Testis (tissue), 2 donors: ENCODE measurements at regions not wholly inside any gene's neighbourhood (a gene's known extent, or its start where the extent isn't known, plus 50 kb on each side); places are given as distances from the start of the nearest gene placed in this dataset.

Source experiments
- DNase-seq: peaks from one replicate; pipeline ENCODE4 v3.0.0-alpha.2; 2019
- H3K27ac ChIP-seq, 2 donors: fragments of 200-600 bp; sonication (generic); one replicate each; pipeline ENCODE4 v1.5.1; 2019
- H3K27me3 ChIP-seq: fragments of 200-600 bp; sonication (generic); one replicate; pipeline ENCODE4 v1.5.1; 2019
- H3K36me3 ChIP-seq: fragments of 200-600 bp; sonication (generic); one replicate; pipeline ENCODE4 v1.5.1; 2017; ENCODE audit warnings: low read depth; ENCODE audit errors: missing control alignments
- H3K4me1 ChIP-seq: fragments of 200-600 bp; sonication (generic); one replicate; pipeline ENCODE4 v1.5.1; 2019
- H3K4me3 ChIP-seq, 2 donors: fragments of 200-600 bp; sonication (generic); one replicate each; pipeline ENCODE4 v1.5.1; 2017 to 2019
- H3K9me3 ChIP-seq: fragments of 200-600 bp; sonication (generic); one replicate; pipeline ENCODE4 v1.5.1; 2017
- CTCF ChIP-seq, 3 experiments: fragments of 450-650 bp in 2 of 3; fragments of 200-600 bp in 1 of 3; sonication (generic) in 1 of 3; IDR thresholded peaks; one replicate each; pipeline ENCODE4 v1.5.1; 2016 to 2019; ENCODE audit warnings: antibody characterized with exemption in 3 of 3, mild to moderate bottlenecking in 2 of 3, moderate library complexity in 1 of 3
- POLR2A ChIP-seq: fragments of 450-650 bp; IDR thresholded peaks from one replicate; pipeline ENCODE4 v1.6.1; 2017; ENCODE audit warnings: antibody characterized with exemption, mild to moderate bottlenecking, moderate library complexity
- WGBS, 2 donors: methylation state at CpG; one replicate each; pipeline ENCODE4 v1.1.5; 2018; 5-methylcytosine and 5-hydroxymethylcytosine counted together
- intact Hi-C: fragments of 100-400 bp; cut with DNase I; formaldehyde crosslinking; loops from one replicate; pipeline ENCODE4 v1.15.1; 2023; ENCODE audit warnings: low total_unique reads

- Histone ChIP-seq H3K27me3 (no peaks in the 10 kb centered on the region), H3K4me1 (peaks cover 19% of the 10 kb centered on the region), H3K4me3 (no peak overlapping the region), H3K27ac (no peak overlapping the region), H3K36me3 (no peaks in the 10 kb centered on the region), H3K9me3 (no peaks in the 10 kb centered on the region)
- intact Hi-C loops: no loop called here
- WGBS, 2 donors: 72 to 80% methylated on average over 3 of the region's 3 CpGs
- TF ChIP-seq CTCF (IDR thresholded peaks at IDR 0.05) (no peak), POLR2A (no peak)
- DNase-seq: no peak
Observed at GRCh38 chr2:62406573-62407043, 99.4 kb downstream of the TMEM17 start.

GRCh38 chr2:62404913-62405312 lies 101.1 kb downstream of the TMEM17 start:
- intact Hi-C loops: loop anchor here (5.0 kb wide), 1 partner anchor 233 kb away; no protein-coding TSS in a partner anchor
- TF ChIP-seq CTCF (IDR thresholded peaks at IDR 0.05) (no peak), POLR2A (no peak)
- Histone ChIP-seq H3K4me1 (peaks cover 2% of the 10 kb centered on the region), H3K36me3 (no peaks in the 10 kb centered on the region), H3K27ac (no peak overlapping the region), H3K9me3 (no peaks in the 10 kb centered on the region), H3K4me3 (no peak overlapping the region), H3K27me3 (no peaks in the 10 kb centered on the region)
- no peak for DNase-seq
- WGBS, 2 donors: 90 to 92% methylated on average over 5 of the region's 5 CpGs

- Histone ChIP-seq H3K36me3 (no peaks in the 10 kb centered on the region), H3K4me1 (no peaks in the 10 kb centered on the region), H3K27me3 (no peaks in the 10 kb centered on the region), H3K4me3 (no peak overlapping the region), H3K27ac (no peak overlapping the region), H3K9me3 (no peaks in the 10 kb centered on the region)
- no peak for TF ChIP-seq POLR2A
- no peak for TF ChIP-seq CTCF (IDR thresholded peaks at IDR 0.05)
- DNase-seq: no peak
- intact Hi-C loops: loop anchor here (5.0 kb wide), 1 partner anchor 230 kb away; no protein-coding TSS in a partner anchor
- 94 to 97% methylated on average over 3 of the region's 3 CpGs for WGBS, 2 donors
Observed at GRCh38 chr2:62402156-62402555, 103.8 kb downstream of the TMEM17 start.

- Histone ChIP-seq H3K9me3 (no peaks in the 10 kb centered on the region), H3K4me1 (no peaks in the 10 kb centered on the region), H3K4me3 (no peak overlapping the region), H3K36me3 (no peaks in the 10 kb centered on the region), H3K27ac (no peak overlapping the region), H3K27me3 (no peaks in the 10 kb centered on the region)
- intact Hi-C loops: no loop called here
- TF ChIP-seq POLR2A (no peak), CTCF (IDR thresholded peaks at IDR 0.05) (no peak)
- no peak for DNase-seq
- 50 to 77% methylated on average over 3 of the region's 3 CpGs for WGBS, 2 donors
Observed at GRCh38 chr2:62398356-62398755, 107.6 kb downstream of the TMEM17 start.

DNA sequence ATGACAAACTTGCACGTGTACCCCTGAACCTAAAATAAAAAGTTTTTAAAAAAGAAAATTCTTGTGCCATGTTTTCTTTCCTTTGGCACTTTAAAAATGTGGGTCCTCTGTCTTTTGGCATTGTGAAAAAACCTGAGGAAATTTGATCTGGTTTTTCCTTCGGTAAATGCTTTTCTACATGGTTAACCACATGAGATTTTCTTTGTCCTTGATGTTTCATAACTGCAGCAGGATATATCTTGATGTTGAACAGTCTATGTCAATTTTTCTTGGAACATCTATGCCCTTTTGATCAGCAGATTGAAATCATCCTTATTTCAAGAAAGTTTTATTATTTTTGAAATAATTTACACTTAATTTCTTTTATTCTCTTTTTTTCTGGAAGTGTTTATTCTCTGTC lies 109.1 kb downstream of the TMEM17 start:
- Histone ChIP-seq H3K27me3 (no peaks in the 10 kb centered on the region), H3K4me3 (no peak overlapping the region), H3K9me3 (no peaks in the 10 kb centered on the region), H3K27ac (no peak overlapping the region), H3K36me3 (no peaks in the 10 kb centered on the region), H3K4me1 (no peaks in the 10 kb centered on the region)
- DNase-seq: no peak
- intact Hi-C loops: no loop called here
- TF ChIP-seq POLR2A: no peak
- no peak for TF ChIP-seq CTCF (IDR thresholded peaks at IDR 0.05)
- WGBS, 2 donors: 58 to 65% methylated on average over 2 of the region's 2 CpGs
